ENCODE measurements at regions not wholly inside any gene's neighbourhood (a gene's known extent, or its start where the extent isn't known, plus 50 kb on each side); places are given as distances from the start of the nearest gene placed in this dataset.
"Not testable (repeated sequence)": the region's sequence is repeated elsewhere in the genome, so short reads cannot be mapped to it uniquely, and the experiment has no call there.

GRCh38 chr13:68715651-68716050, 1392.0 kb upstream of the ATXN8OS start:
- Histone ChIP-seq H3K4me1 (ENCODE audit: insufficient read depth) (no peaks in the 10 kb centered on the region), H3K9me3 (ENCODE audit: low read depth) (no peaks in the 10 kb centered on the region), H3K36me3 (ENCODE audit: low read depth) (no peaks in the 10 kb centered on the region), H4K20me1 (ENCODE audit: insufficient read depth) (no peaks in the 10 kb centered on the region), H3K4me3 (no peak overlapping the region), H3K79me2 (ENCODE audit: insufficient read depth) (no peaks in the 10 kb centered on the region), H3K9ac (no peak overlapping the region), H3K27me3 (replicated peaks; ENCODE audit: insufficient read depth) (no peaks in the 10 kb centered on the region), H3K27ac (no peak overlapping the region), H2AFZ (no peak overlapping the region), H3F3A (ENCODE audit: insufficient read depth) (no peaks in the 10 kb centered on the region), H3K4me2 (ENCODE audit: unreplicated experiment) (no peak overlapping the region), H3K9me2 (ENCODE audit: insufficient read depth) (no peaks in the 10 kb centered on the region)
- in situ Hi-C loops (cut with MboI), result no loop called here
- no peak for DNase-seq
- no peak for TF ChIP-seq EZH2 (IDR thresholded peaks at IDR 0.05; ENCODE audit: insufficient read depth, poor library complexity, severe bottlenecking)
- no peak for TF ChIP-seq EZH2phosphoT487 (IDR thresholded peaks at IDR 0.05; ENCODE audit: insufficient read depth, low read depth)
- WGBS, 2 experiments (ENCODE audit: low coverage in 1 of 2, low lambda C conversion rate in 2 of 2, missing lambda C conversion rate in 2 of 2), result 6 to 7% methylated on average over 2 of the region's 2 CpGs

DNA sequence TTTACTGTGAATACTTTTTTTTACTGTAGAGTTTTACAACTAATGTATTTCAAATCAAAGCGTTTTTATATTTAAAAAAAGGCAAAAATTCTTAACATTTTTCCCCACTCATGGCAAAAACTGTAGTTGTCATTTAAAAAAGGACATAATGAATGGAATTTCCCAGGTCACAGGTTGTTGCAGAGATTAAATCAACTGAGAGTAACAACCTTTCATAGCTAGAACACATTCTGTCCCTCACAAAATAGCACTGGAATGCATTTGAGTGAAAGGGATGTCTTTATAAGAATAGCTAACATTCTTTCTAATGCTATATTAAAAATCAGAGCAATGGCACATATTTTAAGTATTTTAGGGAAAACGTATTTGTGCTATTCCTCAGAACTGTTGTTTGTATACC, 1393.3 kb upstream of the ATXN8OS start:
- in situ Hi-C loops (cut with MboI), result no loop called here
- no peaks in the 10 kb centered on the region for H3K9me3 ChIP-seq (ENCODE audit: low read depth)
- no peak overlapping the region for H2AFZ ChIP-seq
- H3K79me2 ChIP-seq (ENCODE audit: insufficient read depth), result no peaks in the 10 kb centered on the region
- H3K4me3 ChIP-seq, result no peak overlapping the region
- H3K27ac ChIP-seq, result no peak overlapping the region
- no peaks in the 10 kb centered on the region for H3K9me2 ChIP-seq (ENCODE audit: insufficient read depth)
- no peak overlapping the region for H3K9ac ChIP-seq
- WGBS, 2 experiments (ENCODE audit: low coverage in 1 of 2, low lambda C conversion rate in 2 of 2, missing lambda C conversion rate in 2 of 2), result 6 to 7% methylated on average over 2 of the region's 2 CpGs
- no peaks in the 10 kb centered on the region for H3K4me1 ChIP-seq (ENCODE audit: insufficient read depth)
- no peaks in the 10 kb centered on the region for H3K27me3 ChIP-seq (replicated peaks; ENCODE audit: insufficient read depth)
- H4K20me1 ChIP-seq (ENCODE audit: insufficient read depth), result no peaks in the 10 kb centered on the region
- H3K4me2 ChIP-seq (ENCODE audit: unreplicated experiment), result no peak overlapping the region
- no peak for TF ChIP-seq EZH2phosphoT487 (IDR thresholded peaks at IDR 0.05; ENCODE audit: insufficient read depth, low read depth)
- no peak for DNase-seq
- H3F3A ChIP-seq (ENCODE audit: insufficient read depth), result no peaks in the 10 kb centered on the region
- no peaks in the 10 kb centered on the region for H3K36me3 ChIP-seq (ENCODE audit: low read depth)

DNA sequence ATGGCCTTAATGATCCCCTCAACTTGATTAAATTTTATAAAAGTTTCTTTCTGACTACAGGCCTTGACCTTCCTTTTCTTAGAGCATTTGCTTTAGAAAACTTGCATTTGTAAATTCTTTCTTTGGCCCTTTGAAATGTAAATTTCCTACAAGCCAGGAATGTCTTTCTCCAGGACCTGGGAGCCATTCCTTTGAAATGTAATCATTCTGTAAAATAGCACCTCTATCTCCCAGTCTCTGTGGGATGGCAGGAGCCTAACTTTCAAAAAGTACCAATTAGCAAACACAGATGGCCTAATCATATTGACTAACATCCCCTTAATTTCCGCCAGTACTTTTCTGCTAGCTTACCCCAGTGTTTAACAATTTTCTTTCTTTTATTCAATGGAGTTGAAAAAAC, 1394.2 kb upstream of the ATXN8OS start:
- H3K79me2 ChIP-seq (ENCODE audit: insufficient read depth), result no peaks in the 10 kb centered on the region
- no peaks in the 10 kb centered on the region for H3K36me3 ChIP-seq (ENCODE audit: low read depth)
- no peaks in the 10 kb centered on the region for H3K9me2 ChIP-seq (ENCODE audit: insufficient read depth)
- H3K9ac ChIP-seq, result no peak overlapping the region
- no peaks in the 10 kb centered on the region for H4K20me1 ChIP-seq (ENCODE audit: insufficient read depth)
- no peaks in the 10 kb centered on the region for H3K27me3 ChIP-seq (replicated peaks; ENCODE audit: insufficient read depth)
- TF ChIP-seq EZH2 (IDR thresholded peaks at IDR 0.05; ENCODE audit: insufficient read depth, poor library complexity, severe bottlenecking), result no peak
- no peak for TF ChIP-seq EZH2phosphoT487 (IDR thresholded peaks at IDR 0.05; ENCODE audit: insufficient read depth, low read depth)
- H2AFZ ChIP-seq, result no peak overlapping the region
- no peaks in the 10 kb centered on the region for H3K9me3 ChIP-seq (ENCODE audit: low read depth)
- 22 to 27% methylated on average over 1 of the region's 1 CpG for WGBS, 2 experiments (ENCODE audit: low coverage in 1 of 2, low lambda C conversion rate in 2 of 2, missing lambda C conversion rate in 2 of 2)
- no peak overlapping the region for H3K4me2 ChIP-seq (ENCODE audit: unreplicated experiment)
- DNase-seq, result no peak
- in situ Hi-C loops (cut with MboI), result no loop called here
- H3K4me1 ChIP-seq (ENCODE audit: insufficient read depth), result no peaks in the 10 kb centered on the region
- H3F3A ChIP-seq (ENCODE audit: insufficient read depth), result no peaks in the 10 kb centered on the region
- no peak overlapping the region for H3K4me3 ChIP-seq
- no peak overlapping the region for H3K27ac ChIP-seq

DNA sequence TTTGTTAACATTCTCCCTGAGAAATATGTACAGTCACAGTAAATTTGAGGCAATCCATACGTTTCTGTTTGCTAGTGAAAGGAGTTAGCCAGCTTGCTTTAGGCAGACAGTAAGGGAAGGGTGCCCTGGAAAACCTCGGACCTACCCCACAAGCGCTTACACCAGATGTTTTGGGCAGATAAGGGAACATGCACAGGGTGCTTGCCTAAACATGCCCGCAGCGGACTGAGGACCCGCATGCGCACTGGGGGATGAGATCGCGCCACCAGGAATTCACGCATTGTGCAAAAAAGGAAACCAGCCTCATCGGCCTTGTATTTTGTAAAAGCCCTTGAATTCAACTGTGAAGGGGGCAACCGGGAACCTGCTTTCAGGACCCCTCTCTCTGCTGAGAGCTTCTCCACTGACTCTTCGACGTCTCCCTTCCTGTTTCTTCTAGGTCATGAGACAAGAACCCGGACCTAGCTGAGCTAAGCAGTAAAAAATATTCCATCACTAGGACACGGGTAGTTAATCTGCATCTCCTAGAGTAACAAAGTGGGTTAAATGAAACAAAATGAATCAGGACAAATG, 1399.2 kb upstream of the ATXN8OS start:
- 48 to 53% methylated on average over 16 of the region's 16 CpGs for WGBS, 2 experiments (ENCODE audit: low coverage in 1 of 2, low lambda C conversion rate in 2 of 2, missing lambda C conversion rate in 2 of 2)
- Histone ChIP-seq H3K27ac (no peak overlapping the region), H3K9me2 (ENCODE audit: insufficient read depth) (no peaks in the 10 kb centered on the region), H3K4me3 (no peak overlapping the region), H3K27me3 (replicated peaks; ENCODE audit: insufficient read depth) (no peaks in the 10 kb centered on the region), H3K9me3 (ENCODE audit: low read depth) (no peaks in the 10 kb centered on the region), H3K79me2 (ENCODE audit: insufficient read depth) (no peaks in the 10 kb centered on the region), H3F3A (ENCODE audit: insufficient read depth) (no peaks in the 10 kb centered on the region), H4K20me1 (ENCODE audit: insufficient read depth) (no peaks in the 10 kb centered on the region), H3K36me3 (ENCODE audit: low read depth) (no peaks in the 10 kb centered on the region), H3K4me2 (ENCODE audit: unreplicated experiment) (no peak overlapping the region), H2AFZ (no peak overlapping the region), H3K4me1 (ENCODE audit: insufficient read depth) (no peaks in the 10 kb centered on the region), H3K9ac (no peak overlapping the region)
- in situ Hi-C loops (cut with MboI), result no loop called here
- DNase-seq, result no peak
- no peak for TF ChIP-seq EZH2 (IDR thresholded peaks at IDR 0.05; ENCODE audit: insufficient read depth, poor library complexity, severe bottlenecking)
- no peak for TF ChIP-seq EZH2phosphoT487 (IDR thresholded peaks at IDR 0.05; ENCODE audit: insufficient read depth, low read depth)

GRCh38 chr13:68706044-68706443, 1401.6 kb upstream of the ATXN8OS start:
- H3K9me2 ChIP-seq (ENCODE audit: insufficient read depth); H3K9ac ChIP-seq; DNase-seq; H3K9me3 ChIP-seq (ENCODE audit: low read depth); H3K36me3 ChIP-seq (ENCODE audit: low read depth); H3K4me3 ChIP-seq; H3K4me1 ChIP-seq (ENCODE audit: insufficient read depth); H3K27me3 ChIP-seq (replicated peaks; ENCODE audit: insufficient read depth); H3K4me2 ChIP-seq (ENCODE audit: unreplicated experiment); H2AFZ ChIP-seq; H3K79me2 ChIP-seq (ENCODE audit: insufficient read depth); H3F3A ChIP-seq (ENCODE audit: insufficient read depth); H3K27ac ChIP-seq; H4K20me1 ChIP-seq (ENCODE audit: insufficient read depth); in situ Hi-C loops (cut with MboI): not testable (repeated sequence)

Data from GM23248 (cell line).